ENCODE measurements at regions not wholly inside any gene's neighbourhood (a gene's known extent, or its start where the extent isn't known, plus 50 kb on each side); places are given as distances from the start of the nearest gene placed in this dataset.

GRCh38 chr7:131076711-131077181, 250.9 kb upstream of the MKLN1 start:
- intact Hi-C loops (cut with micrococcal nuclease) = no loop called here
- DNase-seq (ENCODE audit: low read depth, low spot score) = no peak

More at GRCh38 chr7:131076711-131077181, 250.9 kb upstream of the MKLN1 start:
- Histone ChIP-seq H3K36me3 (ENCODE audit: control insufficient read depth in 2 of 2, extremely low read depth in 1 of 2, insufficient read depth in 2 of 2, low read length in 2 of 2) (no peaks in the 10 kb centered on the region), H2AFZ (ENCODE audit: low read depth, low read length) (no peak overlapping the region), H3K79me2 (ENCODE audit: control insufficient read depth, insufficient read depth, low read length) (peaks cover 2% of the 10 kb centered on the region), H3K4me1 (ENCODE audit: control insufficient read depth, extremely low read depth, insufficient read depth, low read length) (peaks cover 10% of the 10 kb centered on the region), H3K9me1 (replicated peaks; ENCODE audit: control insufficient read depth, extremely low read depth, insufficient read depth, low read length) (no peaks in the 10 kb centered on the region), H4K20me1 (replicated peaks; ENCODE audit: control insufficient read depth, extremely low read depth, insufficient read depth, low read length) (no peaks in the 10 kb centered on the region), H3K4me2 (ENCODE audit: insufficient read depth, low read length) (no peak overlapping the region), H3K4me3 (replicated peaks in 1 of 3; ENCODE audit: insufficient read depth in 1 of 3, low read depth in 1 of 3, low read length in 3 of 3) (no peak overlapping the region), H3K9me3 (replicated peaks; ENCODE audit: control insufficient read depth, insufficient read depth, low read length) (no peaks in the 10 kb centered on the region), H3K9ac (replicated peaks; ENCODE audit: extremely low read depth, insufficient read depth, low read length) (no peak overlapping the region), H3K27me3 (ENCODE audit: control insufficient read depth in 2 of 2, insufficient read depth in 2 of 2, low read length in 2 of 2) (no peaks in the 10 kb centered on the region), H3K27ac (ENCODE audit: insufficient read depth, low read depth, low read length) (no peak overlapping the region)
- no TSS peak for BruUV-seq (replicated peaks)
- POLR2A ChIA-PET = no interaction called here
- dilution Hi-C loops (cut with MboI; ENCODE audit: extremely low pct_ligation_motif_present, low sequenced_read_pairs) = no loop called here
- no peak for TF ChIP-seq FOS (IDR thresholded peaks at IDR 0.05; ENCODE audit: borderline replicate concordance, insufficient read depth, low read length)
- TF ChIP-seq POLR2AphosphoS5 (IDR thresholded peaks at IDR 0.05; ENCODE audit: insufficient read depth, low read depth, low read length) = no peak
- TF ChIP-seq JUN (IDR thresholded peaks at IDR 0.05; ENCODE audit: borderline replicate concordance, insufficient read depth, insufficient read length, low read depth) = no peak
- TF ChIP-seq MAX (IDR thresholded peaks at IDR 0.05; ENCODE audit: insufficient read depth, insufficient read length) = no peak
- no peak for TF ChIP-seq MYC (IDR thresholded peaks at IDR 0.05; ENCODE audit: low read depth, low read length)
- TF ChIP-seq CTCF (IDR thresholded peaks at IDR 0.05; ENCODE audit: extremely low read depth in 1 of 2, insufficient read depth in 1 of 2, low read depth in 1 of 2, low read length in 2 of 2) = no peak
- TF ChIP-seq POLR2A (IDR thresholded peaks at IDR 0.05; ENCODE audit: low read depth, low read length) = no peak
- TF ChIP-seq EZH2 (IDR thresholded peaks at IDR 0.05; ENCODE audit: borderline replicate concordance, low read depth, low read length, severe bottlenecking) = no peak
- TF ChIP-seq GATA2 (IDR thresholded peaks at IDR 0.05; ENCODE audit: insufficient read depth, insufficient read length, low read depth, low read length) = no peak
- no peak for FAIRE-seq
- CTCF ChIA-PET = no interaction called here
